Neural cell (in vitro differentiated cells): ENCODE measurements at regions not wholly inside any gene's neighbourhood (a gene's known extent, or its start where the extent isn't known, plus 50 kb on each side); places are given as distances from the start of the nearest gene placed in this dataset.

ENCODE experiments used
- EP300 ChIP-seq: fragments of 450-650 bp; conservative IDR thresholded peaks from 2 replicates; pipeline ENCODE4 v1.6.1; 2014; ENCODE audit warnings: antibody characterized with exemption, mild to moderate bottlenecking, moderate library complexity; ENCODE audit not compliant: poor library complexity, severe bottlenecking
- EZH2 ChIP-seq: fragments of 200-600, 300-800 bp; shearing (Covaris generic), sonication (generic); IDR thresholded peaks from 2 replicates; pipeline ENCODE4 v1.6.1; 2014; ENCODE audit warnings: antibody characterized with exemption, low read length, borderline replicate concordance, mild to moderate bottlenecking; ENCODE audit not compliant: insufficient read depth, poor library complexity, severe bottlenecking
- MXI1 ChIP-seq: fragments of 450-650 bp; conservative IDR thresholded peaks from 2 replicates; pipeline ENCODE4 v1.6.1; 2014; ENCODE audit warnings: antibody characterized with exemption, mild to moderate bottlenecking; ENCODE audit not compliant: poor library complexity, severe bottlenecking
- POLR2AphosphoS5 ChIP-seq: IDR thresholded peaks from 2 replicates; pipeline ENCODE4 v1.6.1; 2012
- RAD21 ChIP-seq: fragments of 450-650 bp; conservative IDR thresholded peaks from 2 replicates; pipeline ENCODE4 v1.6.1; 2014; ENCODE audit warnings: antibody characterized with exemption, mild to moderate bottlenecking, moderate library complexity
- SMC3 ChIP-seq: fragments of 450-650 bp; conservative IDR thresholded peaks from 2 replicates; pipeline ENCODE4 v1.6.1; 2014; ENCODE audit warnings: antibody characterized with exemption, mild to moderate bottlenecking, moderate library complexity; ENCODE audit not compliant: poor library complexity
- TAF1 ChIP-seq: IDR thresholded peaks from 2 replicates; pipeline ENCODE4 v1.6.1; 2012; ENCODE audit warnings: low read depth
- TF ChIP-seq, protein P1 (sequence below): fragments of 450-650 bp; IDR thresholded peaks from 2 replicates; pipeline ENCODE4 v1.5.1; 2014; ENCODE audit warnings: antibody characterized with exemption, mild to moderate bottlenecking, moderate library complexity; ENCODE audit not compliant: poor library complexity, severe bottlenecking
- TF ChIP-seq, protein P2 (sequence below): IDR thresholded peaks from 2 replicates; pipeline ENCODE4 v1.6.1; 2012; ENCODE audit warnings: borderline replicate concordance

GRCh38 chr10:7026818-7027217 is 384.0 kb downstream of the SFMBT2 start:
- TF ChIP-seq EP300 (no peak), EZH2 (no peak), POLR2AphosphoS5 (no peak), RAD21 (no peak), TAF1 (no peak), MXI1 (no peak), SMC3 (no peak)
- TF ChIP-seq, protein P1, sequence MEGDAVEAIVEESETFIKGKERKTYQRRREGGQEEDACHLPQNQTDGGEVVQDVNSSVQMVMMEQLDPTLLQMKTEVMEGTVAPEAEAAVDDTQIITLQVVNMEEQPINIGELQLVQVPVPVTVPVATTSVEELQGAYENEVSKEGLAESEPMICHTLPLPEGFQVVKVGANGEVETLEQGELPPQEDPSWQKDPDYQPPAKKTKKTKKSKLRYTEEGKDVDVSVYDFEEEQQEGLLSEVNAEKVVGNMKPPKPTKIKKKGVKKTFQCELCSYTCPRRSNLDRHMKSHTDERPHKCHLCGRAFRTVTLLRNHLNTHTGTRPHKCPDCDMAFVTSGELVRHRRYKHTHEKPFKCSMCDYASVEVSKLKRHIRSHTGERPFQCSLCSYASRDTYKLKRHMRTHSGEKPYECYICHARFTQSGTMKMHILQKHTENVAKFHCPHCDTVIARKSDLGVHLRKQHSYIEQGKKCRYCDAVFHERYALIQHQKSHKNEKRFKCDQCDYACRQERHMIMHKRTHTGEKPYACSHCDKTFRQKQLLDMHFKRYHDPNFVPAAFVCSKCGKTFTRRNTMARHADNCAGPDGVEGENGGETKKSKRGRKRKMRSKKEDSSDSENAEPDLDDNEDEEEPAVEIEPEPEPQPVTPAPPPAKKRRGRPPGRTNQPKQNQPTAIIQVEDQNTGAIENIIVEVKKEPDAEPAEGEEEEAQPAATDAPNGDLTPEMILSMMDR = no peak
- TF ChIP-seq, protein P2, sequence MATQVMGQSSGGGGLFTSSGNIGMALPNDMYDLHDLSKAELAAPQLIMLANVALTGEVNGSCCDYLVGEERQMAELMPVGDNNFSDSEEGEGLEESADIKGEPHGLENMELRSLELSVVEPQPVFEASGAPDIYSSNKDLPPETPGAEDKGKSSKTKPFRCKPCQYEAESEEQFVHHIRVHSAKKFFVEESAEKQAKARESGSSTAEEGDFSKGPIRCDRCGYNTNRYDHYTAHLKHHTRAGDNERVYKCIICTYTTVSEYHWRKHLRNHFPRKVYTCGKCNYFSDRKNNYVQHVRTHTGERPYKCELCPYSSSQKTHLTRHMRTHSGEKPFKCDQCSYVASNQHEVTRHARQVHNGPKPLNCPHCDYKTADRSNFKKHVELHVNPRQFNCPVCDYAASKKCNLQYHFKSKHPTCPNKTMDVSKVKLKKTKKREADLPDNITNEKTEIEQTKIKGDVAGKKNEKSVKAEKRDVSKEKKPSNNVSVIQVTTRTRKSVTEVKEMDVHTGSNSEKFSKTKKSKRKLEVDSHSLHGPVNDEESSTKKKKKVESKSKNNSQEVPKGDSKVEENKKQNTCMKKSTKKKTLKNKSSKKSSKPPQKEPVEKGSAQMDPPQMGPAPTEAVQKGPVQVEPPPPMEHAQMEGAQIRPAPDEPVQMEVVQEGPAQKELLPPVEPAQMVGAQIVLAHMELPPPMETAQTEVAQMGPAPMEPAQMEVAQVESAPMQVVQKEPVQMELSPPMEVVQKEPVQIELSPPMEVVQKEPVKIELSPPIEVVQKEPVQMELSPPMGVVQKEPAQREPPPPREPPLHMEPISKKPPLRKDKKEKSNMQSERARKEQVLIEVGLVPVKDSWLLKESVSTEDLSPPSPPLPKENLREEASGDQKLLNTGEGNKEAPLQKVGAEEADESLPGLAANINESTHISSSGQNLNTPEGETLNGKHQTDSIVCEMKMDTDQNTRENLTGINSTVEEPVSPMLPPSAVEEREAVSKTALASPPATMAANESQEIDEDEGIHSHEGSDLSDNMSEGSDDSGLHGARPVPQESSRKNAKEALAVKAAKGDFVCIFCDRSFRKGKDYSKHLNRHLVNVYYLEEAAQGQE = no peak
